ENCODE measurements at regions not wholly inside any gene's neighbourhood (a gene's known extent, or its start where the extent isn't known, plus 50 kb on each side); places are given as distances from the start of the nearest gene placed in this dataset.

DNA sequence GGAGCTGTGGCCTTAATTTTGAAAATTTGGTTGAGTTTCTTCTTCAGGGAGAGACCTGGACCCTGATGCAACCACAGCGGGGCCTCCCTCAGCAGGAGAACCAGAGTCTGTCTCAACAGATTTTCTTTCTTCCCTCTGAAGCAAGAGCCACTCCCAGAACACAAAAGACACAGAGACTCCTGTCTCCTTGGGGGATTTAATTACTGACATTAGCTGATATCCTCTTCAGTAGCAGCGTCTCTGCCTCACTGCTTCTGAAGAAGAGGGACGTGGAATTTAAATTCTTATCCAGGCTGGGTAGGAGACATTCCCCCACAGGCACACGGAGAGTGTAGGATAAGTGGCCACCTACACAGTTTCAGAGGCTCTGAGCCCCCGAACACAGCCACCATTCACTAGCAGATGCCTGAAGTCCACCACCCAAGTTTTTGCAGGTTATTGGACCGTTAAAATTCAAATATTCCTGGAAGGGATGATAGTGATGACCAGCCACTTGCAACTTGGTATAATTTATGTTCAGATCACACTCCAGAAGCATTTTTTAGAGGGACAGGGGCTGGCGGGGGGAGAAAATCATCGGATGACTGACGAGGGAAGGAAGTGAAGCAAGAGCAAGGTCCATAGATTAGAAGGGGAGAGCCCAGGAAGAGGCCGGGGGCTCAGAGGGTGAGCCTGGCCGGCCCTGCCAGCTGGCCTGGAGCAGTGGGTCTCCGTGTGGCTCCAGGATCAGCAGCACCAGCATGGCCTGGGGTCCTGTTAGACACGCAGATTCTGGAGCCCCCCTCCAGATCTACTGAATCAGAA, 109.7 kb downstream of the BDH1 start:
- Histone ChIP-seq H3K4me1 (ENCODE audit: control insufficient read depth in 4 of 4, insufficient read depth in 4 of 4, low read length in 3 of 4) (no peaks in the 10 kb centered on the region), H3K27ac (ENCODE audit: low read depth in 1 of 2, low read length in 2 of 2) (no peak overlapping the region), H3K27me3 (ENCODE audit: control insufficient read depth in 4 of 4, insufficient read depth in 4 of 4, low read length in 3 of 4) (no peaks in the 10 kb centered on the region), H3K9me3 (ENCODE audit: control insufficient read depth in 4 of 4, low read length in 3 of 4) (no peaks in the 10 kb centered on the region), H3K36me3 (ENCODE audit: control insufficient read depth in 4 of 4, insufficient read depth in 3 of 4, low read depth in 1 of 4, low read length in 3 of 4) (no peaks in the 10 kb centered on the region), H3K4me3 (ENCODE audit: low read depth in 1 of 3, low read length in 3 of 3) (no peak overlapping the region), H3K9ac (ENCODE audit: low read depth in 1 of 2, low read length in 2 of 2) (no peak overlapping the region)
- no peak for TF ChIP-seq GABPA (IDR thresholded peaks at IDR 0.05 in 1 of 2, conservative IDR thresholded peaks at IDR 0.05 in 1 of 2)
- TF ChIP-seq, protein P1, sequence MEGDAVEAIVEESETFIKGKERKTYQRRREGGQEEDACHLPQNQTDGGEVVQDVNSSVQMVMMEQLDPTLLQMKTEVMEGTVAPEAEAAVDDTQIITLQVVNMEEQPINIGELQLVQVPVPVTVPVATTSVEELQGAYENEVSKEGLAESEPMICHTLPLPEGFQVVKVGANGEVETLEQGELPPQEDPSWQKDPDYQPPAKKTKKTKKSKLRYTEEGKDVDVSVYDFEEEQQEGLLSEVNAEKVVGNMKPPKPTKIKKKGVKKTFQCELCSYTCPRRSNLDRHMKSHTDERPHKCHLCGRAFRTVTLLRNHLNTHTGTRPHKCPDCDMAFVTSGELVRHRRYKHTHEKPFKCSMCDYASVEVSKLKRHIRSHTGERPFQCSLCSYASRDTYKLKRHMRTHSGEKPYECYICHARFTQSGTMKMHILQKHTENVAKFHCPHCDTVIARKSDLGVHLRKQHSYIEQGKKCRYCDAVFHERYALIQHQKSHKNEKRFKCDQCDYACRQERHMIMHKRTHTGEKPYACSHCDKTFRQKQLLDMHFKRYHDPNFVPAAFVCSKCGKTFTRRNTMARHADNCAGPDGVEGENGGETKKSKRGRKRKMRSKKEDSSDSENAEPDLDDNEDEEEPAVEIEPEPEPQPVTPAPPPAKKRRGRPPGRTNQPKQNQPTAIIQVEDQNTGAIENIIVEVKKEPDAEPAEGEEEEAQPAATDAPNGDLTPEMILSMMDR (IDR thresholded peaks at IDR 0.05; ENCODE audit: low read depth, low read length, missing input control) = no peak
- 75% methylated on average over 13 of the region's 13 CpGs for WGBS
- DNase-seq (ENCODE audit: low spot score) = no peak

DNA sequence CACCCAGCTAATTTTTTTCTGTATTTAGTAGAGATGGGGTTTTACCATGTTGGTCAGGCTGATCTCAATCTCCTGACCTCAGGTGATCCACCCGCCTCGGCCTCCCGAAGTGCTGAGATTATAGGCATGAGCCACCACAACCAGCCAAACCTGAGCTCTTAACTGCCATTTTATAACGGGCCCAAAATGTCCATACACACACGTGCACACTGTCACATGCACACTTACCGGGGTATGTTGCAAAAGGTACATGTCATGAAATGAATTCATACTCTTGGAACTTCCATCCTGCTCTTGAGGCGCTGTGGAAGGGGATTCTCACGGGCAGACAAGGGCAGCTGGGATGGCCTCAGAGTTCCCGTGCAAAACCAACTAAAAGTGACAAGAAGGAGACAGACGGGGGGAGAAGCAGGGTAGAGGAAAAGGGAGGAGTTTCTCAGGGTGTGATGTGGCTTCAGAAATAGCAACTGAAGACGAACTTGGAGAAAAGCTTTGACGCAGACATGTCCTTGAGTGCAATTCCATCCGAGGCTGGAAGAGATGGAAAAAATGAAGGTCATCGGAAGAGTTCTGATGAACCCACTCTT, 110.9 kb downstream of the BDH1 start:
- 92% methylated on average over 14 of the region's 14 CpGs for WGBS
- no peak for DNase-seq (ENCODE audit: low spot score)
- no peak overlapping the region for H3K9ac ChIP-seq (ENCODE audit: low read depth in 1 of 2, low read length in 2 of 2)
- no peaks in the 10 kb centered on the region for H3K4me1 ChIP-seq (ENCODE audit: control insufficient read depth in 4 of 4, insufficient read depth in 4 of 4, low read length in 3 of 4)
- H3K4me3 ChIP-seq (ENCODE audit: low read depth in 1 of 3, low read length in 3 of 3) = no peak overlapping the region
- H3K9me3 ChIP-seq (ENCODE audit: control insufficient read depth in 4 of 4, low read length in 3 of 4) = no peaks in the 10 kb centered on the region
- no peaks in the 10 kb centered on the region for H3K36me3 ChIP-seq (ENCODE audit: control insufficient read depth in 4 of 4, insufficient read depth in 3 of 4, low read depth in 1 of 4, low read length in 3 of 4)
- TF ChIP-seq, protein P2, sequence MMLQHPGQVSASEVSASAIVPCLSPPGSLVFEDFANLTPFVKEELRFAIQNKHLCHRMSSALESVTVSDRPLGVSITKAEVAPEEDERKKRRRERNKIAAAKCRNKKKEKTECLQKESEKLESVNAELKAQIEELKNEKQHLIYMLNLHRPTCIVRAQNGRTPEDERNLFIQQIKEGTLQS (IDR thresholded peaks at IDR 0.05) = no peak
- TF ChIP-seq TAF1 (conservative IDR thresholded peaks at IDR 0.05) (no peak), FOXA1 (IDR thresholded peaks at IDR 0.05) (no peak), RXRA (IDR thresholded peaks at IDR 0.05) (no peak), FOXA2 (IDR thresholded peaks at IDR 0.05) (no peak), HNF4G (IDR thresholded peaks at IDR 0.05) (no peak), HNF4A (conservative IDR thresholded peaks at IDR 0.05) (no peak), SP1 (IDR thresholded peaks at IDR 0.05) (no peak), EGR1 (IDR thresholded peaks at IDR 0.05; ENCODE audit: low read depth in 2 of 2) (no peak), YY1 (IDR thresholded peaks at IDR 0.05) (no peak), RAD21 (IDR thresholded peaks at IDR 0.05) (no peak), GABPA (IDR thresholded peaks at IDR 0.05 in 1 of 2, conservative IDR thresholded peaks at IDR 0.05 in 1 of 2) (no peak)
- TF ChIP-seq, protein P1 (IDR thresholded peaks at IDR 0.05; ENCODE audit: low read depth, low read length, missing input control) = no peak
- TF ChIP-seq, protein P3, sequence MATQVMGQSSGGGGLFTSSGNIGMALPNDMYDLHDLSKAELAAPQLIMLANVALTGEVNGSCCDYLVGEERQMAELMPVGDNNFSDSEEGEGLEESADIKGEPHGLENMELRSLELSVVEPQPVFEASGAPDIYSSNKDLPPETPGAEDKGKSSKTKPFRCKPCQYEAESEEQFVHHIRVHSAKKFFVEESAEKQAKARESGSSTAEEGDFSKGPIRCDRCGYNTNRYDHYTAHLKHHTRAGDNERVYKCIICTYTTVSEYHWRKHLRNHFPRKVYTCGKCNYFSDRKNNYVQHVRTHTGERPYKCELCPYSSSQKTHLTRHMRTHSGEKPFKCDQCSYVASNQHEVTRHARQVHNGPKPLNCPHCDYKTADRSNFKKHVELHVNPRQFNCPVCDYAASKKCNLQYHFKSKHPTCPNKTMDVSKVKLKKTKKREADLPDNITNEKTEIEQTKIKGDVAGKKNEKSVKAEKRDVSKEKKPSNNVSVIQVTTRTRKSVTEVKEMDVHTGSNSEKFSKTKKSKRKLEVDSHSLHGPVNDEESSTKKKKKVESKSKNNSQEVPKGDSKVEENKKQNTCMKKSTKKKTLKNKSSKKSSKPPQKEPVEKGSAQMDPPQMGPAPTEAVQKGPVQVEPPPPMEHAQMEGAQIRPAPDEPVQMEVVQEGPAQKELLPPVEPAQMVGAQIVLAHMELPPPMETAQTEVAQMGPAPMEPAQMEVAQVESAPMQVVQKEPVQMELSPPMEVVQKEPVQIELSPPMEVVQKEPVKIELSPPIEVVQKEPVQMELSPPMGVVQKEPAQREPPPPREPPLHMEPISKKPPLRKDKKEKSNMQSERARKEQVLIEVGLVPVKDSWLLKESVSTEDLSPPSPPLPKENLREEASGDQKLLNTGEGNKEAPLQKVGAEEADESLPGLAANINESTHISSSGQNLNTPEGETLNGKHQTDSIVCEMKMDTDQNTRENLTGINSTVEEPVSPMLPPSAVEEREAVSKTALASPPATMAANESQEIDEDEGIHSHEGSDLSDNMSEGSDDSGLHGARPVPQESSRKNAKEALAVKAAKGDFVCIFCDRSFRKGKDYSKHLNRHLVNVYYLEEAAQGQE (IDR thresholded peaks at IDR 0.05) = no peak
- H3K27me3 ChIP-seq (ENCODE audit: control insufficient read depth in 4 of 4, insufficient read depth in 4 of 4, low read length in 3 of 4) = no peaks in the 10 kb centered on the region
- H3K27ac ChIP-seq (ENCODE audit: low read depth in 1 of 2, low read length in 2 of 2) = no peak overlapping the region

Data from liver (tissue), 8 donors.